ENCODE measurements at regions not wholly inside any gene's neighbourhood (a gene's known extent, or its start where the extent isn't known, plus 50 kb on each side); places are given as distances from the start of the nearest gene placed in this dataset.
"Not testable (repeated sequence)": the region's sequence is repeated elsewhere in the genome, so short reads cannot be mapped to it uniquely, and the experiment has no call there.

GRCh38 chr15:58321034-58321433, 110.8 kb upstream of the LIPC start:
- no peaks in the 10 kb centered on the region for H3K36me3 ChIP-seq (ENCODE audit: control insufficient read depth, insufficient read depth, low read length)
- Mint-ChIP-seq H3K27ac (no peak overlapping the region), H3K36me3 (ENCODE audit: low read depth) (no peaks in the 10 kb centered on the region), H3K4me3 (no peak overlapping the region), H3K4me1 (no peaks in the 10 kb centered on the region), H3K9me3 (no peaks in the 10 kb centered on the region), H3K27me3 (ENCODE audit: insufficient read depth) (no peaks in the 10 kb centered on the region)
- no peak overlapping the region for H3K4me3 ChIP-seq (ENCODE audit: low read length)
- TF ChIP-seq, protein P1, sequence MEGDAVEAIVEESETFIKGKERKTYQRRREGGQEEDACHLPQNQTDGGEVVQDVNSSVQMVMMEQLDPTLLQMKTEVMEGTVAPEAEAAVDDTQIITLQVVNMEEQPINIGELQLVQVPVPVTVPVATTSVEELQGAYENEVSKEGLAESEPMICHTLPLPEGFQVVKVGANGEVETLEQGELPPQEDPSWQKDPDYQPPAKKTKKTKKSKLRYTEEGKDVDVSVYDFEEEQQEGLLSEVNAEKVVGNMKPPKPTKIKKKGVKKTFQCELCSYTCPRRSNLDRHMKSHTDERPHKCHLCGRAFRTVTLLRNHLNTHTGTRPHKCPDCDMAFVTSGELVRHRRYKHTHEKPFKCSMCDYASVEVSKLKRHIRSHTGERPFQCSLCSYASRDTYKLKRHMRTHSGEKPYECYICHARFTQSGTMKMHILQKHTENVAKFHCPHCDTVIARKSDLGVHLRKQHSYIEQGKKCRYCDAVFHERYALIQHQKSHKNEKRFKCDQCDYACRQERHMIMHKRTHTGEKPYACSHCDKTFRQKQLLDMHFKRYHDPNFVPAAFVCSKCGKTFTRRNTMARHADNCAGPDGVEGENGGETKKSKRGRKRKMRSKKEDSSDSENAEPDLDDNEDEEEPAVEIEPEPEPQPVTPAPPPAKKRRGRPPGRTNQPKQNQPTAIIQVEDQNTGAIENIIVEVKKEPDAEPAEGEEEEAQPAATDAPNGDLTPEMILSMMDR (conservative IDR thresholded peaks at IDR 0.05), result no peak
- WGBS, 2 experiments (ENCODE audit: insufficient coverage in 1 of 2, insufficient read length in 1 of 2), result 97 to 100% methylated on average over 2 of the region's 2 CpGs
- no peaks in the 10 kb centered on the region for H3K4me1 ChIP-seq (ENCODE audit: control insufficient read depth, insufficient read depth, low read length)
- no peak overlapping the region for H3K9ac ChIP-seq (ENCODE audit: extremely low read depth, low read length, poor library complexity, severe bottlenecking)
- no peaks in the 10 kb centered on the region for H3K27me3 ChIP-seq (ENCODE audit: control insufficient read depth, insufficient read depth, low read length, poor library complexity, severe bottlenecking)
- no peaks in the 10 kb centered on the region for H3K9me3 ChIP-seq (ENCODE audit: control insufficient read depth, low read length)
- no peak for DNase-seq
- no peak overlapping the region for H3K27ac ChIP-seq (ENCODE audit: low read depth, low read length)

GRCh38 chr15:58322253-58322652, 109.5 kb upstream of the LIPC start:
- Histone ChIP-seq H3K27ac (ENCODE audit: low read depth, low read length) (no peak overlapping the region), H3K9ac (ENCODE audit: extremely low read depth, low read length, poor library complexity, severe bottlenecking) (no peak overlapping the region), H3K9me3 (ENCODE audit: control insufficient read depth, low read length) (no peaks in the 10 kb centered on the region), H3K27me3 (ENCODE audit: control insufficient read depth, insufficient read depth, low read length, poor library complexity, severe bottlenecking) (no peaks in the 10 kb centered on the region), H3K4me3 (ENCODE audit: low read length) (no peak overlapping the region), H3K36me3 (ENCODE audit: control insufficient read depth, insufficient read depth, low read length) (no peaks in the 10 kb centered on the region), H3K4me1 (ENCODE audit: control insufficient read depth, insufficient read depth, low read length) (no peaks in the 10 kb centered on the region)
- WGBS, 2 experiments (ENCODE audit: insufficient coverage in 1 of 2, insufficient read length in 1 of 2), result 94% methylated on average over 2 of the region's 3 CpGs; no CpG with 5 or more reads in 1 of the 2 experiments
- Mint-ChIP-seq H3K36me3 (ENCODE audit: low read depth) (no peaks in the 10 kb centered on the region), H3K9me3 (peaks cover 2% of the 10 kb centered on the region), H3K27ac (no peak overlapping the region), H3K4me1 (no peaks in the 10 kb centered on the region), H3K4me3 (no peak overlapping the region), H3K27me3 (ENCODE audit: insufficient read depth) (no peaks in the 10 kb centered on the region)
- TF ChIP-seq, protein P1 (conservative IDR thresholded peaks at IDR 0.05), result no peak
- DNase-seq, result no peak

DNA sequence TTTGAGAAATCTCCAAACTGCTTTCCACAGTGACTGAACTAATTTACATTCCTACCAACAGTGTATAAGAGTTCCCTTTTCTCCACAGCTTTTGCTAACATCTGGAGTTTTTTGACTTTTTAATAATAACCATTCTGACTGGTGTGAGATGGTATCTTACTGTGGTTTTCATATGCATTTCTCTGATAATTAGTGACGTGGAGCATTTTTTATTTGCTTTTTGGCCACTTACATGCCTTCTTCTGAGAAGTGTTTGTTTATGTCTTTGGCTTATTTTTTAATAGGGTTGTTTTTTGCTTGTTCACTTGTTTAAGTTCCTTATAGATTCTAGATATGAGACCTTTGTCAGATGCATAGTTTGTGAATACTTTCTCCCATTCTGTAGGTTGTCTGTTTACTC, 108.5 kb upstream of the LIPC start:
- not testable (repeated sequence) for H3K4me3 ChIP-seq (ENCODE audit: low read length); DNase-seq; H3K9me3 ChIP-seq (ENCODE audit: control insufficient read depth, low read length); H3K27me3 Mint-ChIP-seq (ENCODE audit: insufficient read depth); H3K36me3 Mint-ChIP-seq (ENCODE audit: low read depth); H3K4me3 Mint-ChIP-seq; H3K9me3 Mint-ChIP-seq; H3K9ac ChIP-seq (ENCODE audit: extremely low read depth, low read length, poor library complexity, severe bottlenecking); H3K36me3 ChIP-seq (ENCODE audit: control insufficient read depth, insufficient read depth, low read length); H3K27ac Mint-ChIP-seq; H3K4me1 Mint-ChIP-seq; H3K27me3 ChIP-seq (ENCODE audit: control insufficient read depth, insufficient read depth, low read length, poor library complexity, severe bottlenecking); H3K4me1 ChIP-seq (ENCODE audit: control insufficient read depth, insufficient read depth, low read length); H3K27ac ChIP-seq (ENCODE audit: low read depth, low read length)
- WGBS, 2 experiments (ENCODE audit: insufficient coverage in 1 of 2, insufficient read length in 1 of 2), result 100% methylated on average over 1 of the region's 1 CpG; no CpG with 5 or more reads in 1 of the 2 experiments

- H3K36me3 ChIP-seq (ENCODE audit: control insufficient read depth, insufficient read depth, low read length), result no peaks in the 10 kb centered on the region
- Mint-ChIP-seq H3K4me1 (no peaks in the 10 kb centered on the region), H3K36me3 (ENCODE audit: low read depth) (no peaks in the 10 kb centered on the region), H3K9me3 (peaks cover 6% of the 10 kb centered on the region), H3K4me3 (no peak overlapping the region), H3K27me3 (ENCODE audit: insufficient read depth) (no peaks in the 10 kb centered on the region), H3K27ac (no peak overlapping the region)
- H3K9me3 ChIP-seq (ENCODE audit: control insufficient read depth, low read length), result peaks cover 8% of the 10 kb centered on the region
- no peaks in the 10 kb centered on the region for H3K27me3 ChIP-seq (ENCODE audit: control insufficient read depth, insufficient read depth, low read length, poor library complexity, severe bottlenecking)
- TF ChIP-seq, protein P1 (conservative IDR thresholded peaks at IDR 0.05), result no peak
- H3K4me1 ChIP-seq (ENCODE audit: control insufficient read depth, insufficient read depth, low read length), result no peaks in the 10 kb centered on the region
- no peak for DNase-seq
- no peak overlapping the region for H3K9ac ChIP-seq (ENCODE audit: extremely low read depth, low read length, poor library complexity, severe bottlenecking)
- H3K4me3 ChIP-seq (ENCODE audit: low read length), result no peak overlapping the region
- no peak overlapping the region for H3K27ac ChIP-seq (ENCODE audit: low read depth, low read length)
Observed at GRCh38 chr15:58324533-58324932, 107.3 kb upstream of the LIPC start.

All from endodermal cell (in vitro differentiated cells).